OCI-LY3 (cell line): ENCODE measurements at regions not wholly inside any gene's neighbourhood (a gene's known extent, or its start where the extent isn't known, plus 50 kb on each side); places are given as distances from the start of the nearest gene placed in this dataset.

Experiments
- H2AFZ ChIP-seq: fragments of 200-600, 300-600 bp; shearing (Covaris generic); 2 replicates; pipeline ENCODE4 v1.6.0; 2014; ENCODE audit warnings: antibody characterized with exemption, low read depth, low read length
- H3K27ac ChIP-seq: fragments of 200-600, 300-600 bp; sonication (generic); 2 replicates; pipeline ENCODE4 v1.5.1; 2014; ENCODE audit warnings: mild to moderate bottlenecking, low read length, moderate library complexity, mixed read lengths
- H3K27me3 ChIP-seq: fragments of 200-600, 300-600 bp; sonication (generic); 2 replicates; pipeline ENCODE4 v1.6.1; 2014; ENCODE audit warnings: low read depth, low read length, mixed read lengths
- H3K36me3 ChIP-seq: fragments of 200-600, 300-600 bp; sonication (generic); replicated peaks from 2 replicates; pipeline ENCODE3; 2014; ENCODE audit warnings: low read depth, low read length, mixed read lengths
- H3K4me1 ChIP-seq: fragments of 300-600, 200-600 bp; sonication (generic); 2 replicates; pipeline ENCODE4 v1.6.1; 2014; ENCODE audit warnings: low read length, mixed read lengths
- H3K4me2 ChIP-seq: fragments of 200-600, 300-600 bp; sonication (generic); 2 replicates; pipeline ENCODE4 v1.6.1; 2014; ENCODE audit warnings: low read length, mixed read lengths
- H3K4me3 ChIP-seq: fragments of 300-600, 200-600 bp; sonication (generic); 2 replicates; pipeline ENCODE4 v1.5.1; 2014; ENCODE audit warnings: antibody characterized with exemption, mild to moderate bottlenecking, low read length, moderate library complexity
- H3K79me2 ChIP-seq: fragments of 300-600, 200-600 bp; shearing (Covaris generic); 2 replicates; pipeline ENCODE4 v1.6.1; 2014; ENCODE audit warnings: mild to moderate bottlenecking, low read length, mixed read lengths
- H3K9ac ChIP-seq: fragments of 300-600, 200-600 bp; shearing (Covaris generic); 2 replicates; pipeline ENCODE4 v1.6.0; 2014; ENCODE audit warnings: mild to moderate bottlenecking, low read length, moderate library complexity
- H3K9me3 ChIP-seq: fragments of 200-600, 300-600 bp; shearing (Covaris generic); 2 replicates; pipeline ENCODE4 v1.6.1; 2014; ENCODE audit warnings: low read length, mixed read lengths; ENCODE audit not compliant: insufficient read depth
- H4K20me1 ChIP-seq: fragments of 200-600, 300-600 bp; sonication (generic); 2 replicates; pipeline ENCODE4 v1.6.1; 2016; ENCODE audit warnings: low read length, mixed read lengths; ENCODE audit not compliant: insufficient read depth
- CTCF ChIP-seq: fragments of 200-600, 300-600 bp; sonication (generic); IDR thresholded peaks from 2 replicates; pipeline ENCODE4 v1.5.1; 2014; ENCODE audit warnings: antibody characterized with exemption, low read length, low read depth
- EZH2phosphoT487 ChIP-seq: fragments of 200-600 bp; shearing (Covaris generic); IDR thresholded peaks from 2 replicates; pipeline ENCODE4 v1.6.1; 2018; ENCODE audit warnings: antibody characterized with exemption, mixed run types, low read depth

- no peaks in the 10 kb centered on the region for H4K20me1 ChIP-seq
- H2AFZ ChIP-seq, result no peak overlapping the region
- H3K9ac ChIP-seq, result no peak overlapping the region
- H3K9me3 ChIP-seq, result no peaks in the 10 kb centered on the region
- TF ChIP-seq CTCF (no peak), EZH2phosphoT487 (no peak)
- no peaks in the 10 kb centered on the region for H3K79me2 ChIP-seq
- H3K36me3 ChIP-seq, result no peaks in the 10 kb centered on the region
- no peak overlapping the region for H3K4me3 ChIP-seq
- H3K27ac ChIP-seq, result no peak overlapping the region
- H3K4me2 ChIP-seq, result no peak overlapping the region
- peaks cover 41% of the 10 kb centered on the region for H3K27me3 ChIP-seq
- H3K4me1 ChIP-seq, result peaks cover 5% of the 10 kb centered on the region; the same call in 1 of the 2 replicates
Measured at GRCh38 chr20:60113771-60114170, 155.5 kb downstream of the CDH26 start.

GRCh38 chr20:60115451-60115850 lies 157.2 kb downstream of the CDH26 start:
- peaks cover 38% of the 10 kb centered on the region for H3K27me3 ChIP-seq
- TF ChIP-seq CTCF, result no peak
- H3K27ac ChIP-seq, result no peak overlapping the region
- H4K20me1 ChIP-seq, result no peaks in the 10 kb centered on the region
- H2AFZ ChIP-seq, result no peak overlapping the region
- peaks cover 5% of the 10 kb centered on the region; the same call in 1 of the 2 replicates for H3K4me1 ChIP-seq
- H3K9ac ChIP-seq, result no peak overlapping the region
- H3K9me3 ChIP-seq, result no peaks in the 10 kb centered on the region
- H3K79me2 ChIP-seq, result no peaks in the 10 kb centered on the region
- no peak overlapping the region for H3K4me3 ChIP-seq
- no peaks in the 10 kb centered on the region for H3K36me3 ChIP-seq
- H3K4me2 ChIP-seq, result no peak overlapping the region

- no peak overlapping the region for H3K4me3 ChIP-seq
- H4K20me1 ChIP-seq, result no peaks in the 10 kb centered on the region
- H3K9ac ChIP-seq, result no peak overlapping the region
- no peaks in the 10 kb centered on the region for H3K36me3 ChIP-seq
- no peak overlapping the region for H3K27ac ChIP-seq
- no peaks in the 10 kb centered on the region for H3K79me2 ChIP-seq
- H3K4me1 ChIP-seq, result peaks cover 5% of the 10 kb centered on the region; the same call in 1 of the 2 replicates
- H2AFZ ChIP-seq, result no peak overlapping the region
- no peak overlapping the region for H3K4me2 ChIP-seq
- TF ChIP-seq CTCF, result no peak
- TF ChIP-seq EZH2phosphoT487, result no peak
- H3K27me3 ChIP-seq, result peaks cover 41% of the 10 kb centered on the region
- no peaks in the 10 kb centered on the region for H3K9me3 ChIP-seq
Measured at GRCh38 chr20:60116128-60116909, 158.1 kb downstream of the CDH26 start.

GRCh38 chr20:60117065-60117464 lies 158.8 kb downstream of the CDH26 start:
- Histone ChIP-seq H3K36me3 (no peaks in the 10 kb centered on the region), H3K4me1 (peaks cover 5% of the 10 kb centered on the region; the same call in 1 of the 2 replicates), H3K4me2 (no peak overlapping the region), H3K9ac (no peak overlapping the region), H3K27me3 (peaks cover 46% of the 10 kb centered on the region), H3K79me2 (no peaks in the 10 kb centered on the region), H4K20me1 (no peaks in the 10 kb centered on the region), H3K27ac (no peak overlapping the region), H3K9me3 (no peaks in the 10 kb centered on the region), H3K4me3 (no peak overlapping the region), H2AFZ (no peak overlapping the region)
- TF ChIP-seq CTCF, result no peak
- no peak for TF ChIP-seq EZH2phosphoT487
